VCaP (cell line): ENCODE measurements at regions not wholly inside any gene's neighbourhood (a gene's known extent, or its start where the extent isn't known, plus 50 kb on each side); places are given as distances from the start of the nearest gene placed in this dataset.

Experiments
- H3K27ac ChIP-seq: fragments of 450-650 bp; 2 replicates; pipeline ENCODE4 v1.5.1; 2017
- CTCF ChIP-seq: fragments of 450-650 bp; conservative IDR thresholded peaks from 2 replicates; pipeline ENCODE4 v1.5.1; 2017; ENCODE audit warnings: mild to moderate bottlenecking, moderate library complexity

GRCh38 chr7:20064181-20064970, 152.8 kb downstream of the MACC1 start:
- H3K27ac ChIP-seq, result no peak overlapping the region
- TF ChIP-seq CTCF, result no peak

GRCh38 chr7:20063644-20064043, 153.5 kb downstream of the MACC1 start:
- H3K27ac ChIP-seq, result no peak overlapping the region
- no peak for TF ChIP-seq CTCF

GRCh38 chr7:20062932-20063331, 154.3 kb downstream of the MACC1 start:
- no peak for TF ChIP-seq CTCF

DNA sequence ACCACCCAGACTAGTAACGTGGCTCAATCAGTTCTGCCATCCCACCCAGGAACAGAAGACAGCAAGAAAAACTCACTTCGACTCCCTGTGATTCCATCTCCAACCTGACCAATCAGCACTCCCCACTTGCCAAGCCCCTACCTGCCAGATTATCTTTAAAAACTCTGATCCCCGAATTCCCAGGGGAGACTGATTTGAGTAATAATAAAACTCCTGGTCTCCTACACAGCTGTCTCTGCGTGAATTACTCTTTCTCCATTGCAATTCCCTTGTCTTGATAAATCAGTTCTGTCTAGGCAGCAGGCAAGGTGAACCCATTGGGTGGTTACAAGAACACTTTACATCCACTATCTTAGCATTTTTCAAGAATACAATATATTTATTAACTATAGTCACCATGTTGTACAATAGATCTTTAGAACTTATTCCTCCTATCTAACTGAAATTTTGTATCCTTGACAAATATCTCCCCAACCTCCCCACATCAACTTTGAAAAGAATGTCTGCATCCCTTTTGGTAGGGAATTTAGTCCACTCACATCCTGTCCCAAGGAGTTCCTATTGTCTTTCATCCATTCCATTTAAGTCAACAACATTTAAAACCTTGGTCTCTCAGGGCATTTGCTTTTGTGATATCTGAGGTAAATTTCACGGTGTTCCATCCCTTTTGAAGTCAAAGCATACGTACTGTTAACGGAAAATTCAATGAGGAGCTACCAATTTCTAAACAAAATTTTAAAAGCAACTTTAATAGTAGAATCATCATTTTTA, 163.7 kb downstream of the MACC1 start:
- no peak overlapping the region for H3K27ac ChIP-seq
- no peak for TF ChIP-seq CTCF

More at GRCh38 chr7:20062932-20063331, 154.3 kb downstream of the MACC1 start:
- H3K27ac ChIP-seq, result no peak overlapping the region

GRCh38 chr7:20050241-20050966, 166.8 kb downstream of the MACC1 start:
- H3K27ac ChIP-seq, result no peak overlapping the region
- no peak for TF ChIP-seq CTCF

DNA sequence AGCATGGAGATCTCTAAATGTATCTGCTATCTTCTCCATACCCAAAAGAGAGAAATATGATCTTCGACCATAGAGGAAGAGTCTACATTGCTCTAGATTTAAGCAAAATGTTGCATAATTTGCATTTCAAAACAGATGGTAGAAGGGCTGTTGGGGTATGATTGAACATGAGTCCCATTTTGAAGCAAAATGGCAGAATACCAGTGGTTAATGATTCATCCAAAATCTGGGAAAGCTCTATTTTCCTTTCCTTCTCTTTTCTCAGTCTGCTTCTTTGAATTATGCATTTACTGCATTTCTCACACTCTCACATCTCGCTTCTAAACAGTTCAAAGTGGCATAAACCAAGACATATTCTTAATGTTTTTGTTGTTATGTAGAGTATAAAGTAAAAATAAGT, 178.5 kb downstream of the MACC1 start:
- no peak for TF ChIP-seq CTCF
- no peak overlapping the region for H3K27ac ChIP-seq

DNA sequence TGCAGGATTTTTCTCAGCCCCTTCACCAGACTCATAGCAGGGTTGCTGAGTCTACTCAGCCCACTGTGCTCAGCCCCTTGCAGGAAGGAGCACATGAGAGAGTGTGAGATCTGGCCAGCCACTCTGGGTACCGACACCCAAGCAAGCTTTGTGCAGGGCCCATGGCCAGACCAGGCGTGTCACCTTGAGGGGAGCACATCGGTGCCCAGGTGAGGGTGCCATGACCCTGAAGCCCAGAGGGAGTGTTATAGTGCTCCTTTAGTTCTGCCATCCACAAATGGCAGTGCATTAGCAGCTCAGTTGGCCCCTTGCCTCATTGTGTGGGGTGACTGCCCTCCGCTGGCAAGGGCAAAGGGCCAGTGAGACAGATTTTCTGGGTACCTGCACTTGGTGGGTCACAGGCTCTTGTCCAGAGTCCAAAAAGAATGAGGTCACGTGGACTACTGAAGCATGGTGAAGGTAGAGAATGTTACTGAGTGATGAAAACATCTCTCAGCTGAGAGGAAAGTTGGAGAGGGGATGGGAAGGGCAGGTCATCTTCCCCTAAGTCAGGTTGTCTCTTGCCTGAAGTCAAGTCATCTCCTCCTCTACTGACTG, 181.8 kb downstream of the MACC1 start:
- TF ChIP-seq CTCF, result no peak
- no peak overlapping the region for H3K27ac ChIP-seq
